ENCODE measurements at regions not wholly inside any gene's neighbourhood (a gene's known extent, or its start where the extent isn't known, plus 50 kb on each side); places are given as distances from the start of the nearest gene placed in this dataset.
A peak's percentile ranks its signal among the peaks of the same experiment; 100 is the strongest.

- Histone ChIP-seq H4K20me1 (ENCODE audit: low read depth) (no peaks in the 10 kb centered on the region), H3K27ac (no peak overlapping the region), H3K4me2 (no peak overlapping the region), H3K36me3 (no peaks in the 10 kb centered on the region), H3K27me3 (no peaks in the 10 kb centered on the region), H2AFZ (replicated peaks) (no peak overlapping the region), H3K9ac (no peak overlapping the region), H3F3A (ENCODE audit: low read depth) (no peaks in the 10 kb centered on the region), H3K79me2 (ENCODE audit: low read depth) (no peaks in the 10 kb centered on the region), H3K4me1 (no peaks in the 10 kb centered on the region), H3K9me3 (ENCODE audit: low read depth) (no peaks in the 10 kb centered on the region), H3K4me3 (no peak overlapping the region)
- no peaks in the 10 kb centered on the region for H3K4me1 Mint-ChIP-seq
- no peak overlapping the region for H3K27ac Mint-ChIP-seq
- DNase-seq (ENCODE audit: low spot score): no peak
- no peak for TF ChIP-seq CTCF (IDR thresholded peaks at IDR 0.05)
- TF ChIP-seq EZH2phosphoT487 (IDR thresholded peaks at IDR 0.05): no peak
- TF ChIP-seq EZH2 (IDR thresholded peaks at IDR 0.05): no peak
- H3K4me3 Mint-ChIP-seq: no peak overlapping the region
- H3K27me3 Mint-ChIP-seq (ENCODE audit: insufficient read depth, low read depth): peaks cover 3% of the 10 kb centered on the region
- H3K9me3 Mint-ChIP-seq: peaks cover 7% of the 10 kb centered on the region
- H3K36me3 Mint-ChIP-seq: no peaks in the 10 kb centered on the region
These were observed 345.5 kb upstream of the CDH4 start for GRCh38 chr20:60906555-60906954.

- no peak overlapping the region for H3K27ac Mint-ChIP-seq
- TF ChIP-seq EZH2phosphoT487 (IDR thresholded peaks at IDR 0.05) (no peak), CTCF (IDR thresholded peaks at IDR 0.05) (no peak), EZH2 (IDR thresholded peaks at IDR 0.05) (no peak)
- H2AFZ ChIP-seq (replicated peaks): no peak overlapping the region
- H3K9me3 ChIP-seq (ENCODE audit: low read depth): no peaks in the 10 kb centered on the region
- H3K4me1 Mint-ChIP-seq: no peaks in the 10 kb centered on the region
- no peaks in the 10 kb centered on the region for H3K79me2 ChIP-seq (ENCODE audit: low read depth)
- no peak overlapping the region for H3K4me3 ChIP-seq
- no peak overlapping the region for H3K9ac ChIP-seq
- no peaks in the 10 kb centered on the region for H3K27me3 Mint-ChIP-seq (ENCODE audit: insufficient read depth, low read depth)
- no peak overlapping the region for H3K27ac ChIP-seq
- H3K27me3 ChIP-seq: peaks cover 10% of the 10 kb centered on the region
- peaks cover 4% of the 10 kb centered on the region for H3K9me3 Mint-ChIP-seq
- no peaks in the 10 kb centered on the region for H3K4me1 ChIP-seq
- no peaks in the 10 kb centered on the region for H4K20me1 ChIP-seq (ENCODE audit: low read depth)
- no peaks in the 10 kb centered on the region for H3K36me3 ChIP-seq
- H3F3A ChIP-seq (ENCODE audit: low read depth): no peaks in the 10 kb centered on the region
- H3K36me3 Mint-ChIP-seq: no peaks in the 10 kb centered on the region
- DNase-seq (ENCODE audit: low spot score): no peak
- H3K4me3 Mint-ChIP-seq: no peak overlapping the region
- H3K4me2 ChIP-seq: no peak overlapping the region
These were observed 338.8 kb upstream of the CDH4 start for GRCh38 chr20:60913298-60913697.

- Mint-ChIP-seq H3K4me1 (no peaks in the 10 kb centered on the region), H3K4me3 (no peak overlapping the region), H3K36me3 (no peaks in the 10 kb centered on the region), H3K27ac (no peak overlapping the region), H3K27me3 (ENCODE audit: insufficient read depth, low read depth) (peaks cover 20% of the 10 kb centered on the region), H3K9me3 (peaks cover 2% of the 10 kb centered on the region)
- no peak overlapping the region for H3K9ac ChIP-seq
- DNase-seq (ENCODE audit: low spot score): peak; percentile 80
- no peak overlapping the region for H3K4me2 ChIP-seq
- H4K20me1 ChIP-seq (ENCODE audit: low read depth): peaks cover 11% of the 10 kb centered on the region
- H3K4me3 ChIP-seq: no peak overlapping the region
- TF ChIP-seq CTCF (IDR thresholded peaks at IDR 0.05): no peak
- TF ChIP-seq EZH2phosphoT487 (IDR thresholded peaks at IDR 0.05): no peak
- TF ChIP-seq EZH2 (IDR thresholded peaks at IDR 0.05): no peak
- no peaks in the 10 kb centered on the region for H3F3A ChIP-seq (ENCODE audit: low read depth)
- no peak overlapping the region for H3K27ac ChIP-seq
- no peak overlapping the region for H2AFZ ChIP-seq (replicated peaks)
- peaks cover 33% of the 10 kb centered on the region for H3K27me3 ChIP-seq
- no peaks in the 10 kb centered on the region for H3K36me3 ChIP-seq
- no peaks in the 10 kb centered on the region for H3K79me2 ChIP-seq (ENCODE audit: low read depth)
- no peaks in the 10 kb centered on the region for H3K4me1 ChIP-seq
- no peaks in the 10 kb centered on the region for H3K9me3 ChIP-seq (ENCODE audit: low read depth)
These were observed 330.9 kb upstream of the CDH4 start for GRCh38 chr20:60921022-60921622.
